DND-41 (cell line): ENCODE measurements at regions not wholly inside any gene's neighbourhood (a gene's known extent, or its start where the extent isn't known, plus 50 kb on each side); places are given as distances from the start of the nearest gene placed in this dataset.

ENCODE experiments used
- ATAC-seq: fragments of 200-7000 bp; cut with Tn5 transposase; 3 replicates; pipeline ENCODE4 v1.9.1; 2021; ENCODE audit warnings: low read depth; ENCODE audit not compliant: insufficient read depth
- DNase-seq: peaks from one replicate; pipeline ENCODE4 v3.0.0-alpha.2; 2020
- H2AFZ ChIP-seq: 2 replicates; pipeline ENCODE4 v1.6.0; 2012; ENCODE audit warnings: low read depth, low read length
- H3K27ac ChIP-seq: 2 replicates; pipeline ENCODE4 v1.5.1; 2012; ENCODE audit warnings: low read length, inconsistent platforms
- H3K27me3 ChIP-seq: fragments of 200-600 bp; sonication (generic); 2 replicates; pipeline ENCODE4 v1.6.0; 2012; ENCODE audit warnings: low read length, mild to moderate bottlenecking, inconsistent platforms; ENCODE audit not compliant: insufficient read depth, poor library complexity
- H3K36me3 ChIP-seq: 2 replicates; pipeline ENCODE4 v1.5.1; 2012; ENCODE audit warnings: low read length, inconsistent platforms; ENCODE audit not compliant: insufficient read depth
- H3K4me1 ChIP-seq: 2 replicates; pipeline ENCODE4 v1.5.1; 2012; ENCODE audit warnings: mild to moderate bottlenecking, low read length; ENCODE audit not compliant: insufficient read depth
- H3K4me2 ChIP-seq: 2 replicates; pipeline ENCODE4 v1.6.0; 2012; ENCODE audit warnings: mild to moderate bottlenecking, moderate library complexity, low read length, inconsistent platforms; ENCODE audit not compliant: insufficient read depth
- H3K4me3 ChIP-seq, 2 experiments: fragments of 200-600 bp in 1 of 2; shearing (Covaris generic) in 1 of 2; 2 replicates each; pipeline ENCODE4 v1.5.1; 2012 to 2016; ENCODE audit warnings: inconsistent platforms in 2 of 2, low read length in 2 of 2, mild to moderate bottlenecking in 2 of 2, low read depth in 1 of 2, moderate library complexity in 1 of 2
- H3K79me2 ChIP-seq: 2 replicates; pipeline ENCODE4 v1.6.0; 2012; ENCODE audit warnings: low read length, inconsistent platforms; ENCODE audit not compliant: insufficient read depth
- H3K9ac ChIP-seq: 2 replicates; pipeline ENCODE4 v1.6.0; 2012; ENCODE audit warnings: low read depth, mild to moderate bottlenecking, inconsistent platforms, low read length, moderate library complexity
- H3K9me3 ChIP-seq: 2 replicates; pipeline ENCODE4 v1.5.1; 2012; ENCODE audit warnings: low read length, moderate library complexity, mild to moderate bottlenecking, inconsistent platforms; ENCODE audit not compliant: insufficient read depth, severe bottlenecking
- H4K20me1 ChIP-seq: 2 replicates; pipeline ENCODE4 v1.6.0; 2012; ENCODE audit warnings: low read length; ENCODE audit not compliant: insufficient read depth
- CTCF ChIP-seq: IDR thresholded peaks from 2 replicates; pipeline ENCODE4 v1.5.1; 2012; ENCODE audit warnings: borderline replicate concordance, low read length, moderate library complexity, mild to moderate bottlenecking; ENCODE audit not compliant: poor library complexity, severe bottlenecking; ENCODE audit errors: extremely low read depth
- EZH2 ChIP-seq: IDR thresholded peaks from 3 replicates; pipeline ENCODE4 v1.6.1; 2012; ENCODE audit warnings: borderline replicate concordance, low read depth, mild to moderate bottlenecking, moderate library complexity, low read length, inconsistent platforms; ENCODE audit not compliant: severe bottlenecking

DNA sequence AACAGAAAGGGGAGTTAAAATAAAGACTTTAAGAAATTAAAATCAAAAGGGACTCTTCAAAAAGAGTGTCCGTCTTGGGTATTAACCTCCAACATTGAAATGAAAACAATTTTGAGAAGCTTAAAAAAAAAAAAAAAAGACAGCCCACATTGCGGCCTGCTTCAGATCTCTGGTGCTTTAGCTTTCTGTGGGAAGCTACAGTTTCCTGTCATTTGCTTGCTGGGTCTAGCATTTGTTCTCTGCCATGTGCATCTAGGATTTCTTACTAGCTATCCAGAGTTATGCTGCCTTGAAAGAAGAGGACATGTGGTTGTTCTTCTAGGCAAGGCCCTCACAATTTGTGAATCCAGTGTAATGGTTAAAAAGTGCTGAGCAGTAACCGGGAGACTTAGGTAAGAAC lies 375.3 kb downstream of the SLC4A3 start:
- Histone ChIP-seq H3K27me3 (peaks cover 17% of the 10 kb centered on the region), H4K20me1 (no peaks in the 10 kb centered on the region), H3K79me2 (no peaks in the 10 kb centered on the region), H3K27ac (no peak overlapping the region), H3K9me3 (no peaks in the 10 kb centered on the region), H3K9ac (no peak overlapping the region), H3K4me1 (no peaks in the 10 kb centered on the region), H3K36me3 (no peaks in the 10 kb centered on the region), H2AFZ (no peak overlapping the region), H3K4me2 (no peak overlapping the region), H3K4me3 (no peak overlapping the region)
- ATAC-seq (peak; percentile 57; the same call in 1 of the 3 replicates), DNase-seq (no peak)
- TF ChIP-seq CTCF = no peak
- TF ChIP-seq EZH2 = no peak

DNA sequence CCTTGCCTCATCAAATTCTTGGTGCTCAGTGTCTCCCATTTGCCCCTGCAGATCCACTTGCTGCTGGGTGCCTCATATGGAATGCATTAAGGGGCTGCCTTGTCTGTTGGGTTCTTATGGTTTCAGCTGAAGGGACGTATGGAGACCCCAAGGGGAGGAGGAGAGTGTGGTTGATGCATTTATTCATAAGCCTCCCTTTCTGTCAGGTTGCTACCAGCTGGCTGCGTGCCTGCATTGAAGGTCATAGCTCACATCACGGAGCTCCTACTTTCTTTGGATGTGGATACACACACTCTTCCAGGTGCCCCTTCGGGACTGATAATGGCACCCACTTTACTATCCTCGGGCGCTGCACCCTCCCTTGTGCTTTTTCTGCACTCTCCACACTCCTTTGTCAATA lies 377.9 kb downstream of the SLC4A3 start:
- Histone ChIP-seq H3K36me3 (no peaks in the 10 kb centered on the region), H4K20me1 (no peaks in the 10 kb centered on the region), H3K4me3 (no peak overlapping the region), H3K27ac (no peak overlapping the region), H3K9ac (no peak overlapping the region), H3K4me1 (no peaks in the 10 kb centered on the region), H3K4me2 (no peak overlapping the region), H3K27me3 (peaks cover 15% of the 10 kb centered on the region), H3K9me3 (no peaks in the 10 kb centered on the region), H2AFZ (no peak overlapping the region), H3K79me2 (no peaks in the 10 kb centered on the region)
- TF ChIP-seq EZH2 = no peak
- TF ChIP-seq CTCF = no peak
- DNase-seq = no peak
- ATAC-seq = no peak

DNA sequence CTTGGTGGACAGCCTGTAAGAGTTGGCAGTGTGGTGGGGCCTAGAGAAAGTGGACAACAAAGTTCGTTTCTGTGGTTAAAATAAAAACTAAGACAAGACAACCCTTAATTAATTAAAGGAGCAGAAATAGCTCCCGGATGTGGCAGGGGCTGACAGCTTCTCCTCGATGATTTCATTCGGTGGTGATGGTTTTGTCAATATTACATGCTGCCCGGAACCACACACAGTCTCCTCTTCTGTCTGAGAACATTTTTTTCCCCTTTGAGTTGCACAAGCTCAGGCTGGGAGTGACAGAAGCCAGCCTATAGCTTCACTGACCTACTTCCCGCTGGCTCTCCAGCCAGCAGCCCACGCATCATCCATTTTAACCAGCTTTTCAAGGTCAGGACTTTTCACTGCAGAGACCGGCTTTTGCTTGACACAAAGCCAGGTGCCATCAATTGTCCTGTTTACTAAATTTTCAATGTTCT lies 378.8 kb downstream of the SLC4A3 start:
- H3K79me2 ChIP-seq = no peaks in the 10 kb centered on the region
- no peaks in the 10 kb centered on the region for H4K20me1 ChIP-seq
- H3K27ac ChIP-seq = no peak overlapping the region
- TF ChIP-seq EZH2 (no peak), CTCF (no peak)
- no peak overlapping the region for H3K9ac ChIP-seq
- H3K27me3 ChIP-seq = peaks cover 11% of the 10 kb centered on the region
- no peak overlapping the region for H3K4me2 ChIP-seq
- H2AFZ ChIP-seq = no peak overlapping the region
- no peaks in the 10 kb centered on the region for H3K36me3 ChIP-seq
- no peak for ATAC-seq
- no peak overlapping the region for H3K4me3 ChIP-seq
- no peak for DNase-seq
- no peaks in the 10 kb centered on the region for H3K4me1 ChIP-seq
- no peaks in the 10 kb centered on the region for H3K9me3 ChIP-seq

DNA sequence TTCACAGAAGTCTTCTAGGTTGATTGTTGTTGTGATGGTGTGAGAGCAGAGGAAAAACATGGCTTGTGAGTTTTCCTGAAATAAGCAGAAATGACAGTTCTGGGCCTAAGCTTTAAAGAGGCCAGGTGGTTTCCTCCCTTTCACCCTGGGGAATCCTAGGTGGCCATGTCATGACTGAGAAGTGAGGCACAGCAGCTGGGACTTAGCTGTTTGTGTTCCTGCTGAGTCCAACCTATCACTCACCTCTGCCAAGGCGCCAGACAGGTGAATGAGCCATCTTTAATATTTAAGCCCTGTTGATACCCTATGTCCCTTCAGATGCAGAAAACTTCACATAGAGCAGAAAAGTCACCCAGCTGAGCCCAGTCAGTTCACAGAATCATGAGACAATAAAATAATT lies 384.4 kb downstream of the SLC4A3 start:
- Histone ChIP-seq H3K27me3 (no peaks in the 10 kb centered on the region), H4K20me1 (no peaks in the 10 kb centered on the region), H3K9ac (no peak overlapping the region), H3K79me2 (no peaks in the 10 kb centered on the region), H3K4me1 (no peaks in the 10 kb centered on the region), H3K27ac (no peak overlapping the region), H3K4me3 (no peak overlapping the region), H3K36me3 (no peaks in the 10 kb centered on the region), H3K4me2 (no peak overlapping the region), H2AFZ (no peak overlapping the region), H3K9me3 (no peaks in the 10 kb centered on the region)
- no peak for TF ChIP-seq CTCF
- ATAC-seq (no peak), DNase-seq (no peak)
